Uterus (tissue), 3 donors: ENCODE measurements at regions not wholly inside any gene's neighbourhood (a gene's known extent, or its start where the extent isn't known, plus 50 kb on each side); places are given as distances from the start of the nearest gene placed in this dataset.
"Not testable (repeated sequence)": the region's sequence is repeated elsewhere in the genome, so short reads cannot be mapped to it uniquely, and the experiment has no call there.

ENCODE experiments used
- DNase-seq, 2 donors: peaks; one replicate each; pipeline ENCODE4 v3.0.0-alpha.2; 2019 to 2020
- H3K27ac ChIP-seq, 2 donors: fragments of 200-600 bp; sonication (generic); 1 replicate in 1 of 2; 2 replicates in 1 of 2; pipeline ENCODE4 v1.5.1; 2016 to 2018
- H3K27me3 ChIP-seq, 2 donors: fragments of 200-600 bp; sonication (generic); one replicate each; pipeline ENCODE4 v1.5.1; 2018 to 2019; ENCODE audit warnings: control low read depth in 1 of 2
- H3K36me3 ChIP-seq, 2 donors: fragments of 200-600 bp; sonication (generic); one replicate each; pipeline ENCODE4 v1.5.1; 2019; ENCODE audit warnings: control low read depth in 1 of 2
- H3K4me1 ChIP-seq, 2 donors: fragments of 200-600 bp; sonication (generic); one replicate each; pipeline ENCODE4 v1.5.1; 2018 to 2019; ENCODE audit warnings: control low read depth in 1 of 2
- H3K4me3 ChIP-seq, 2 donors: fragments of 200-600 bp; sonication (generic); 1 replicate in 1 of 2; 2 replicates in 1 of 2; pipeline ENCODE4 v1.5.1; 2018 to 2019; ENCODE audit warnings: mild to moderate bottlenecking in 1 of 2
- H3K9me3 ChIP-seq, 2 donors: fragments of 200-600 bp; sonication (generic); one replicate each; pipeline ENCODE4 v1.5.1; 2019; ENCODE audit warnings: control low read depth in 1 of 2
- POLR2A ChIP-seq, 2 donors: fragments of 450-650 bp; IDR thresholded peaks; one replicate each; pipeline ENCODE4 v1.6.1; 2016; ENCODE audit warnings: antibody characterized with exemption in 2 of 2, mild to moderate bottlenecking in 1 of 2, moderate library complexity in 1 of 2
- intact Hi-C: fragments of 100-400 bp; cut with DNase I; formaldehyde crosslinking; loops from one replicate; pipeline ENCODE4 v1.15.1; 2023; ENCODE audit warnings: low total_unique reads
- TF ChIP-seq, protein P1 (sequence below), 4 experiments: fragments of 200-600 bp in 2 of 4; fragments of 450-650 bp in 2 of 4; sonication (generic) in 2 of 4; IDR thresholded peaks; one replicate each; pipeline ENCODE4 v1.5.1; 2016 to 2019; ENCODE audit warnings: antibody characterized with exemption in 4 of 4, mild to moderate bottlenecking in 2 of 4, moderate library complexity in 1 of 4
- donor health status: DM: yes; HTN: yes; CAD: no.

DNA sequence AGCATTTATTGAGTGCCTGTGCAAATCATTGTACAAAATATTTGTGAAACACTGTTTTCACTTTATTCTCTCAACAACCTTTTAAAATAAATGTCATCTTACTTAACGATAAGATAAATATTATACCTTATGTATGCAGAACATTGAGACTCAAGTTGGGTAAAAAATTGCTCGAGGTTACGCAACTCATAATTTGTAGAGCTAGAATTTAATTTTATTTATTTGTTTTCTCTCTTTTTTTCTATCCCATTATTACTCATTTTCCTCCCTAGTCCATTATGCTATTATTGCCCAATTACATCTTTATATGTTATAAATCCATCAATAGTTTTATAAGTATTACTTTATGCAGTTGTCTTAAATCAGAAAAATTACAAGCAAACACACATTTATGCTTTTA lies 77.4 kb upstream of the ELOVL5 start:
- intact Hi-C loops: no loop called here
- Histone ChIP-seq H3K4me3 (no peak overlapping the region), H3K9me3 (no peaks in the 10 kb centered on the region), H3K27me3 (no peaks in the 10 kb centered on the region), H3K4me1 (no peaks in the 10 kb centered on the region), H3K27ac (no peak overlapping the region), H3K36me3 (no peaks in the 10 kb centered on the region)
- TF ChIP-seq, protein P1, sequence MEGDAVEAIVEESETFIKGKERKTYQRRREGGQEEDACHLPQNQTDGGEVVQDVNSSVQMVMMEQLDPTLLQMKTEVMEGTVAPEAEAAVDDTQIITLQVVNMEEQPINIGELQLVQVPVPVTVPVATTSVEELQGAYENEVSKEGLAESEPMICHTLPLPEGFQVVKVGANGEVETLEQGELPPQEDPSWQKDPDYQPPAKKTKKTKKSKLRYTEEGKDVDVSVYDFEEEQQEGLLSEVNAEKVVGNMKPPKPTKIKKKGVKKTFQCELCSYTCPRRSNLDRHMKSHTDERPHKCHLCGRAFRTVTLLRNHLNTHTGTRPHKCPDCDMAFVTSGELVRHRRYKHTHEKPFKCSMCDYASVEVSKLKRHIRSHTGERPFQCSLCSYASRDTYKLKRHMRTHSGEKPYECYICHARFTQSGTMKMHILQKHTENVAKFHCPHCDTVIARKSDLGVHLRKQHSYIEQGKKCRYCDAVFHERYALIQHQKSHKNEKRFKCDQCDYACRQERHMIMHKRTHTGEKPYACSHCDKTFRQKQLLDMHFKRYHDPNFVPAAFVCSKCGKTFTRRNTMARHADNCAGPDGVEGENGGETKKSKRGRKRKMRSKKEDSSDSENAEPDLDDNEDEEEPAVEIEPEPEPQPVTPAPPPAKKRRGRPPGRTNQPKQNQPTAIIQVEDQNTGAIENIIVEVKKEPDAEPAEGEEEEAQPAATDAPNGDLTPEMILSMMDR (IDR thresholded peaks at IDR 0.05): no peak
- TF ChIP-seq POLR2A (IDR thresholded peaks at IDR 0.05): no peak
- DNase-seq: no peak

DNA sequence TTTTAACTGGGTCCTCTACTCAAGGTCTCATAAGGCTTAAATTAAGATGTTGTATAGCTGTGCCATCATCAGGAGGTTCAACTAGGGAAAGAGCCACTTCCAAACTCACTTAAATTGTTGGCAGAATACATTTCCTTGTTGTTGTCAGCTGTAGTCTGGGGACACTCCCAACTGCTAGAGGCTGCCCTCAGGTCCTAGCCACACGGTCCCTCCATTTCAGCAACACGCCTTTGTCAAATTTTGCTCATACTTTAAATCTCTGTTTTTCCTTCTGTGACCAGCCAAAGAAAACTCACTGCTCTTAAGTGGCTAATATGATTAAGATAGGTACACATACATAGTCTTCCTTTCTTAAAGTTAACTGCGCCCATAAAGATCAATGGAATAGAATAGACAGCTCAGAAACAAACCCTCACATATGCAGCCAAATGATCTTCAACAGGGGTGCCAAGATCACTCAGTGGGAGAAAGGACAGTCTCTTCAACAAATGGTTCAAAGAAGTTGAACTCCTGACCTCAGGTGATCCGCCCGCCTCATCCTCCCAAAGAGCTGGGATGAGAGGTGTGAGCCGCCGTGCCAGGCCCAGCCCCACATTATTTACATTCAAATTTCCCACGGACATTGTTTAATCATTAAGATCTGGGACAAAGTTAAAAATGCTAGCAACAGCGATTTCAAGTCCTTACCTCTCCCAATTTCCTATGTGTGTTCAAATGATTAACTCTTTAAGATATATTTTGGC lies 76.4 kb upstream of the ELOVL5 start:
- Histone ChIP-seq H3K4me3 (no peak overlapping the region), H3K27ac (no peak overlapping the region), H3K9me3 (no peaks in the 10 kb centered on the region), H3K36me3 (no peaks in the 10 kb centered on the region), H3K4me1 (no peaks in the 10 kb centered on the region), H3K27me3 (no peaks in the 10 kb centered on the region)
- intact Hi-C loops: no loop called here
- TF ChIP-seq POLR2A (IDR thresholded peaks at IDR 0.05): no peak
- DNase-seq: no peak

DNA sequence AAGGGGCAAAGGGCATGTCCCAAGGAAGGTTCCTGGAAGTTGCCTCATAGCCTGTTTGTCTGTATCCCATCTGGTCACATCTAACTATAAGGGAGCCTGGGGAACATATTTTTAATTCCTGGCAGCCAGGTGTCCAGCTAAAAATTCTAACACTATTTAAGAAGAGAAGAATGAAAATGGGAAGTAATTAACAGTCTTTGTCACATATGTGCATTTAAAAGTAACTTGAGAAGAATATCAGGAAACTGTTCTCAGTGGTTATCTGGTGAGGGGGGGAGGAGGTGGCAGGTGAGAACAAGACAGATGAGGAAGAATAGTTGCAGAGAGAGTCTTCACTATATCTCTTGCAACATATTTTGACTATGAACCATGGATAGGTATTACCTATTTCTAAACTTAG lies 75.5 kb upstream of the ELOVL5 start:
- H3K9me3 ChIP-seq: no peaks in the 10 kb centered on the region
- H3K27me3 ChIP-seq: no peaks in the 10 kb centered on the region
- no peaks in the 10 kb centered on the region for H3K36me3 ChIP-seq
- no peaks in the 10 kb centered on the region for H3K4me1 ChIP-seq
- intact Hi-C loops: no loop called here
- no peak overlapping the region for H3K4me3 ChIP-seq
- H3K27ac ChIP-seq: no peak overlapping the region
- DNase-seq: no peak
- no peak for TF ChIP-seq POLR2A (IDR thresholded peaks at IDR 0.05)
- TF ChIP-seq, protein P1 (IDR thresholded peaks at IDR 0.05): no peak

DNA sequence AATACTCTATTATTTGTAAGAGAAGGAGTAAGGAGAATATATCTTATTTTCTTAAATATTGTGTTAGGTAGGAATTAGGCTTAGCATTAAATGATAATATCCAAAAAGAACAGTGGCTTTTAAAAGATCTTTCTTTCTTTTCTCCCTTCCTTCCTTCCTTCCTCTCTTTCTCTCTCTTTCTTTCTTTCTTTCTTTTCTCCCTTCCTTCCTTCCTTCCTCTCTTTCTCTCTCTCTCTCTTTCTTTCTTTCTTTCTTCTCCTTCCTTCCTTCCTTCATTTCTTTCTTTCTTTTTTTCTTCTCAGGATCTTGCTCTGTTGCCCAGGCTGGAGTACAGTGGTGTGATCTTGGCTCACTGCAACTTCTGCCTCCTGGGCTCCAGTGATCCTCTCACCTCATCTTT lies 74.8 kb upstream of the ELOVL5 start:
- intact Hi-C loops, H3K27ac ChIP-seq, DNase-seq, H3K4me1 ChIP-seq, H3K9me3 ChIP-seq, H3K36me3 ChIP-seq, H3K4me3 ChIP-seq, H3K27me3 ChIP-seq: not testable (repeated sequence)

DNA sequence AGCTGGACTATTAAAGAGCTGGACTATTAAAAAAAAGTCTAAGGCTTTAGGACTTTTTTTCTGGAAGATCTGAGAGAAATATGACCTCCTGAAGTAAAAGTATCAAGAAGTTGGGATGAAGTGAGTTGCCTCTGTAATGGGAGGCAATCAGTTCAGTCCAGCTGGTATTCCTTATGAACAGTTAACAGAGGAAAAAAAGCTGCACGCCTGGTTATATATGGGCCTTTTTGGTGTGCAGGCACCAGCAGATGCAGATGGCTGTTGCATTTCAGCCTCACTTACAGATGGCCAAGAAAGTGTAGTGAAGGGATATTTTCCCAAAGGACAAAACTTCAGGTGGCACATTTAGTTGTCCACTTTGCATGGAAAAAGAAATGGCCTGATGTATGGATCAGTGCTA lies 70.3 kb upstream of the ELOVL5 start:
- TF ChIP-seq POLR2A (IDR thresholded peaks at IDR 0.05): no peak
- TF ChIP-seq, protein P1 (IDR thresholded peaks at IDR 0.05): no peak
- H3K4me1 ChIP-seq: no peaks in the 10 kb centered on the region
- H3K9me3 ChIP-seq: no peaks in the 10 kb centered on the region
- no peak overlapping the region for H3K27ac ChIP-seq
- no peak overlapping the region for H3K4me3 ChIP-seq
- no peaks in the 10 kb centered on the region for H3K27me3 ChIP-seq
- H3K36me3 ChIP-seq: no peaks in the 10 kb centered on the region
- no peak for DNase-seq
- intact Hi-C loops: no loop called here

DNA sequence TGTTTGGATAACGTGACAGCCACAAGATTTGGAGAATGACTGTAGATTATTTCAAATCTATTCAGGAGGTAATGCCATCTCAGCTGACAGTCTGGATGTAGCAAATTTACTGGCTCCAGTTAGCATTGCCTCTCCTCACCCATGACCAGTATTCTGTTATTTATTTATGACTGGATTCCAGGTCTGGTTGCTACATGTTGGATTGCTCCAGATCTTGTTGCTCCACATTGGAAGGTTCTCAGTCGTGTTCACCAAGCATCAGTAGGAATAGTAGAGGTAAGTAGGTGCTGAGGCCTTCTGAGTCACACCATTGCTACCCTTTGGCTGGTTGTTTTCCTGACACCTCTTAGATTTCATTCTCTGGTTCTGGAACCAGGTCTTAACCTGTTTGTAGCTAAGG lies 69.5 kb upstream of the ELOVL5 start:
- H3K36me3 ChIP-seq: no peaks in the 10 kb centered on the region
- intact Hi-C loops: no loop called here
- DNase-seq: no peak
- no peak overlapping the region for H3K4me3 ChIP-seq
- TF ChIP-seq POLR2A (IDR thresholded peaks at IDR 0.05): no peak
- TF ChIP-seq, protein P1 (IDR thresholded peaks at IDR 0.05): no peak
- H3K27ac ChIP-seq: no peak overlapping the region
- no peaks in the 10 kb centered on the region for H3K4me1 ChIP-seq
- no peaks in the 10 kb centered on the region for H3K9me3 ChIP-seq
- H3K27me3 ChIP-seq: no peaks in the 10 kb centered on the region
